Activated B cell treated with CpG ODN at 0.5 μM for 24 hours (primary cell): ENCODE measurements at regions not wholly inside any gene's neighbourhood (a gene's known extent, or its start where the extent isn't known, plus 50 kb on each side); places are given as distances from the start of the nearest gene placed in this dataset.

Source experiments
- ATAC-seq: fragments of 200-7000 bp; cut with Tn5 transposase; one replicate; pipeline ENCODE4 v1.10.0; 2021; ENCODE audit warnings: low read depth, mild to moderate bottlenecking, moderate library complexity
- CTCF ChIA-PET: fragments of 350-600 bp; sonication (Branson Sonifier 250); formaldehyde crosslinking; loops from one replicate; lab custom pipeline; 2021; ENCODE audit warnings: antibody characterized with exemption; lab: Charles Lee
- POLR2A ChIA-PET: fragments of 350-600 bp; sonication (Branson Sonifier 250); formaldehyde crosslinking; loops from one replicate; lab custom pipeline; 2021; ENCODE audit warnings: antibody characterized with exemption; lab: Charles Lee
- DNase-seq: peaks from one replicate; pipeline ENCODE4 v3.0.0; 2022
- H3K27ac Mint-ChIP-seq: one replicate; pipeline ENCODE4 v1.8.0; 2020; ENCODE audit warnings: mixed read lengths
- H3K27me3 Mint-ChIP-seq: one replicate; pipeline ENCODE4 v1.8.0; 2021; ENCODE audit warnings: mixed read lengths
- H3K36me3 Mint-ChIP-seq: one replicate; pipeline ENCODE4 v1.8.0; 2021; ENCODE audit warnings: low read depth, mixed read lengths
- H3K4me1 Mint-ChIP-seq: one replicate; pipeline ENCODE4 v1.8.0; 2021; ENCODE audit warnings: mixed read lengths
- H3K4me3 Mint-ChIP-seq: one replicate; pipeline ENCODE4 v1.8.0; 2020; ENCODE audit warnings: mild to moderate bottlenecking, mixed read lengths
- H3K9me3 Mint-ChIP-seq: one replicate; pipeline ENCODE4 v1.8.0; 2020; ENCODE audit warnings: mixed read lengths
- CTCF ChIP-seq: fragments of 200-600 bp; IDR thresholded peaks from one replicate; pipeline ENCODE4 v1.8.0; 2022; ENCODE audit warnings: antibody characterized with exemption, mild to moderate bottlenecking
- intact Hi-C: fragments of 100-400 bp; cut with micrococcal nuclease; formaldehyde crosslinking; loops from one replicate; pipeline ENCODE4 v1.15.1; 2024

- Mint-ChIP-seq H3K36me3 (no peaks in the 10 kb centered on the region), H3K4me1 (peaks cover 1% of the 10 kb centered on the region), H3K4me3 (no peak overlapping the region), H3K27ac (no peak overlapping the region), H3K9me3 (peaks cover 6% of the 10 kb centered on the region), H3K27me3 (no peaks in the 10 kb centered on the region)
- ChIA-PET POLR2A (no interaction called here), CTCF (no interaction called here)
- TF ChIP-seq CTCF: no peak
- ATAC-seq: no peak
- intact Hi-C loops: no loop called here
- DNase-seq: no peak
These were observed 97.9 kb upstream of the FAR2 start for GRCh38 chr12:29051221-29051620.

- H3K4me1 Mint-ChIP-seq: peaks cover 1% of the 10 kb centered on the region
- H3K27me3 Mint-ChIP-seq: no peaks in the 10 kb centered on the region
- H3K4me3 Mint-ChIP-seq: no peak overlapping the region
- H3K27ac Mint-ChIP-seq: no peak overlapping the region
- peaks cover 6% of the 10 kb centered on the region for H3K9me3 Mint-ChIP-seq
- ChIA-PET POLR2A (no interaction called here), CTCF (no interaction called here)
- DNase-seq (no peak), ATAC-seq (no peak)
- H3K36me3 Mint-ChIP-seq: no peaks in the 10 kb centered on the region
- intact Hi-C loops: no loop called here
- TF ChIP-seq CTCF: no peak
These were observed 95.5 kb upstream of the FAR2 start for GRCh38 chr12:29053567-29053966.

- H3K4me3 Mint-ChIP-seq: no peak overlapping the region
- no peak for DNase-seq
- H3K27ac Mint-ChIP-seq: no peak overlapping the region
- intact Hi-C loops: no loop called here
- peaks cover 1% of the 10 kb centered on the region for H3K4me1 Mint-ChIP-seq
- H3K36me3 Mint-ChIP-seq: no peaks in the 10 kb centered on the region
- ATAC-seq: no peak
- CTCF ChIA-PET: no interaction called here
- TF ChIP-seq CTCF: no peak
- H3K9me3 Mint-ChIP-seq: peaks cover 6% of the 10 kb centered on the region
- H3K27me3 Mint-ChIP-seq: no peaks in the 10 kb centered on the region
- POLR2A ChIA-PET: no interaction called here
These were observed 94.0 kb upstream of the FAR2 start for GRCh38 chr12:29054858-29055663.

- ATAC-seq (no peak), DNase-seq (no peak)
- ChIA-PET POLR2A (no interaction called here), CTCF (no interaction called here)
- Mint-ChIP-seq H3K27ac (no peak overlapping the region), H3K27me3 (peaks cover 7% of the 10 kb centered on the region), H3K9me3 (peaks cover 3% of the 10 kb centered on the region), H3K36me3 (no peaks in the 10 kb centered on the region), H3K4me1 (no peaks in the 10 kb centered on the region), H3K4me3 (no peak overlapping the region)
- no peak for TF ChIP-seq CTCF
- intact Hi-C loops: no loop called here
These were observed 83.0 kb upstream of the FAR2 start for GRCh38 chr12:29066011-29066588.

GRCh38 chr12:29067430-29067829, 81.6 kb upstream of the FAR2 start:
- H3K27ac Mint-ChIP-seq: no peak overlapping the region
- TF ChIP-seq CTCF: no peak
- intact Hi-C loops: no loop called here
- CTCF ChIA-PET: no interaction called here
- POLR2A ChIA-PET: no interaction called here
- peaks cover 7% of the 10 kb centered on the region for H3K27me3 Mint-ChIP-seq
- ATAC-seq: no peak
- DNase-seq: no peak
- H3K9me3 Mint-ChIP-seq: no peaks in the 10 kb centered on the region
- no peaks in the 10 kb centered on the region for H3K36me3 Mint-ChIP-seq
- H3K4me3 Mint-ChIP-seq: no peak overlapping the region
- H3K4me1 Mint-ChIP-seq: no peaks in the 10 kb centered on the region
